Mammary epithelial cell (primary cell): ENCODE measurements at regions not wholly inside any gene's neighbourhood (a gene's known extent, or its start where the extent isn't known, plus 50 kb on each side); places are given as distances from the start of the nearest gene placed in this dataset.

Source experiments
- EZH2 ChIP-seq: IDR thresholded peaks from 2 replicates; pipeline ENCODE4 v1.6.1; 2012; ENCODE audit warnings: low read length, inconsistent platforms, borderline replicate concordance
- TF ChIP-seq, protein P1 (sequence below), 2 donors: IDR thresholded peaks in 1 of 2; conservative IDR thresholded peaks in 1 of 2; 2 replicates each; pipeline ENCODE4 v1.5.1; 2011 to 2012; ENCODE audit warnings: inconsistent platforms in 2 of 2, low read length in 2 of 2, mild to moderate bottlenecking in 2 of 2, control low read depth in 1 of 2, low read depth in 1 of 2; ENCODE audit not compliant: insufficient read depth in 1 of 2; ENCODE audit errors: extremely low read depth in 1 of 2

- TF ChIP-seq, protein P1, sequence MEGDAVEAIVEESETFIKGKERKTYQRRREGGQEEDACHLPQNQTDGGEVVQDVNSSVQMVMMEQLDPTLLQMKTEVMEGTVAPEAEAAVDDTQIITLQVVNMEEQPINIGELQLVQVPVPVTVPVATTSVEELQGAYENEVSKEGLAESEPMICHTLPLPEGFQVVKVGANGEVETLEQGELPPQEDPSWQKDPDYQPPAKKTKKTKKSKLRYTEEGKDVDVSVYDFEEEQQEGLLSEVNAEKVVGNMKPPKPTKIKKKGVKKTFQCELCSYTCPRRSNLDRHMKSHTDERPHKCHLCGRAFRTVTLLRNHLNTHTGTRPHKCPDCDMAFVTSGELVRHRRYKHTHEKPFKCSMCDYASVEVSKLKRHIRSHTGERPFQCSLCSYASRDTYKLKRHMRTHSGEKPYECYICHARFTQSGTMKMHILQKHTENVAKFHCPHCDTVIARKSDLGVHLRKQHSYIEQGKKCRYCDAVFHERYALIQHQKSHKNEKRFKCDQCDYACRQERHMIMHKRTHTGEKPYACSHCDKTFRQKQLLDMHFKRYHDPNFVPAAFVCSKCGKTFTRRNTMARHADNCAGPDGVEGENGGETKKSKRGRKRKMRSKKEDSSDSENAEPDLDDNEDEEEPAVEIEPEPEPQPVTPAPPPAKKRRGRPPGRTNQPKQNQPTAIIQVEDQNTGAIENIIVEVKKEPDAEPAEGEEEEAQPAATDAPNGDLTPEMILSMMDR (conservative IDR thresholded peaks at IDR 0.05 in 1 of 2, IDR thresholded peaks at IDR 0.05 in 1 of 2; ENCODE audit: extremely low read depth in 1 of 2, insufficient read depth in 1 of 2, low read depth in 1 of 2, low read length in 2 of 2) = no peak
- no peak for TF ChIP-seq EZH2
Measured at GRCh38 chr20:4549711-4550259, 136.5 kb upstream of the PRNP start.
